Endothelial cell of umbilical vein (primary cell): ENCODE measurements at regions not wholly inside any gene's neighbourhood (a gene's known extent, or its start where the extent isn't known, plus 50 kb on each side); places are given as distances from the start of the nearest gene placed in this dataset.

Experiments
- BruUV-seq: library from RNA; stranded (reverse); fragments of 400-500 nt; replicated peaks from 2 replicates; lab custom pipeline; 2021; lab: Mats Ljungman, UMichigan
- CTCF ChIA-PET: fragments of 300-600, 350-600 bp; sonication (Branson Sonifier 250); formaldehyde crosslinking; loops from one replicate; lab custom pipeline; 2021; ENCODE audit warnings: antibody characterized with exemption, inconsistent platforms; lab: Charles Lee
- POLR2A ChIA-PET: fragments of 300-600, 350-600 bp; sonication (Branson Sonifier 250); formaldehyde crosslinking; loops from one replicate; lab custom pipeline; 2021; ENCODE audit warnings: antibody characterized with exemption, inconsistent platforms; lab: Charles Lee
- DNase-seq: peaks from one replicate; pipeline ENCODE4 v3.0.0-alpha.2; 2011; ENCODE audit warnings: low read depth, low spot score
- FAIRE-seq: peaks from 2 replicates; lab custom pipeline; 2011; peaks lifted over from hg19 to GRCh38; lab: Jason Lieb, UNC
- H2AFZ ChIP-seq: 2 replicates; pipeline ENCODE4 v1.6.0; 2012; ENCODE audit warnings: low read depth, low read length, control low read depth, inconsistent platforms
- H3K27ac ChIP-seq: 2 replicates; pipeline ENCODE4 v1.5.1; 2011; ENCODE audit warnings: low read depth, mild to moderate bottlenecking, control low read depth, low read length, moderate library complexity; ENCODE audit not compliant: insufficient read depth
- H3K27me3 ChIP-seq, 2 experiments: 2 replicates each; pipeline versions ENCODE4 v1.6.0 to v1.6.1; 2011; ENCODE audit warnings: low read length in 2 of 2, mixed read lengths in 1 of 2; ENCODE audit not compliant: control insufficient read depth in 2 of 2, insufficient read depth in 2 of 2
- H3K36me3 ChIP-seq, 2 experiments: 2 replicates in 1 of 2; 3 replicates in 1 of 2; pipeline ENCODE4 v1.5.1; 2011; ENCODE audit warnings: low read length in 2 of 2, mild to moderate bottlenecking in 1 of 2, moderate library complexity in 1 of 2; ENCODE audit not compliant: control insufficient read depth in 2 of 2, insufficient read depth in 2 of 2; ENCODE audit errors: extremely low read depth in 1 of 2
- H3K4me1 ChIP-seq: 3 replicates; pipeline ENCODE4 v1.5.1; 2011; ENCODE audit warnings: mild to moderate bottlenecking, low read length; ENCODE audit not compliant: control insufficient read depth, insufficient read depth; ENCODE audit errors: extremely low read depth
- H3K4me2 ChIP-seq: 2 replicates; pipeline ENCODE4 v1.6.1; 2011; ENCODE audit warnings: low read length, control low read depth, mixed read lengths; ENCODE audit not compliant: insufficient read depth
- H3K4me3 ChIP-seq, 3 experiments: fragments of 200-600 bp in 1 of 3; sonication (generic), shearing (Covaris generic) in 1 of 3; replicated peaks in 1 of 3; 2 replicates each; pipeline ENCODE4 v1.5.1; 2011 to 2016; ENCODE audit warnings: control low read depth in 3 of 3, low read length in 3 of 3, mild to moderate bottlenecking in 2 of 3, inconsistent platforms in 1 of 3, low read depth in 1 of 3, moderate library complexity in 1 of 3; ENCODE audit not compliant: insufficient read depth in 1 of 3
- H3K79me2 ChIP-seq: 2 replicates; pipeline ENCODE4 v1.6.0; 2012; ENCODE audit warnings: low read length, inconsistent platforms; ENCODE audit not compliant: control insufficient read depth, insufficient read depth
- H3K9ac ChIP-seq: replicated peaks from 2 replicates; pipeline ENCODE3; 2011; ENCODE audit warnings: low read length, control low read depth; ENCODE audit not compliant: insufficient read depth; ENCODE audit errors: extremely low read depth
- H3K9me1 ChIP-seq: replicated peaks from 3 replicates; pipeline ENCODE4 v1.6.0; 2011; ENCODE audit warnings: mild to moderate bottlenecking, low read length; ENCODE audit not compliant: control insufficient read depth, insufficient read depth; ENCODE audit errors: extremely low read depth
- H3K9me3 ChIP-seq: replicated peaks from 2 replicates; pipeline ENCODE4 v1.5.1; 2012; ENCODE audit warnings: low read length, inconsistent platforms; ENCODE audit not compliant: control insufficient read depth, insufficient read depth
- H4K20me1 ChIP-seq: replicated peaks from 2 replicates; pipeline ENCODE3; 2011; ENCODE audit warnings: mild to moderate bottlenecking, low read length; ENCODE audit not compliant: control insufficient read depth, insufficient read depth; ENCODE audit errors: extremely low read depth
- EZH2 ChIP-seq: IDR thresholded peaks from 2 replicates; pipeline ENCODE4 v1.6.1; 2012; ENCODE audit warnings: borderline replicate concordance, low read depth, mild to moderate bottlenecking, moderate library complexity, low read length, inconsistent platforms; ENCODE audit not compliant: severe bottlenecking
- FOS ChIP-seq: IDR thresholded peaks from 2 replicates; pipeline ENCODE4 v1.6.1; 2011; ENCODE audit warnings: mild to moderate bottlenecking, low read length, moderate library complexity, borderline replicate concordance; ENCODE audit not compliant: insufficient read depth
- GATA2 ChIP-seq: IDR thresholded peaks from 2 replicates; pipeline ENCODE4 v1.7.0; 2011; ENCODE audit warnings: low read depth, mild to moderate bottlenecking, moderate library complexity, mixed read lengths, low read length; ENCODE audit not compliant: insufficient read length, insufficient read depth
- JUN ChIP-seq: IDR thresholded peaks from 2 replicates; pipeline ENCODE4 v1.6.1; 2011; ENCODE audit warnings: borderline replicate concordance, low read depth; ENCODE audit not compliant: insufficient read length, insufficient read depth
- MAX ChIP-seq: IDR thresholded peaks from 2 replicates; pipeline ENCODE4 v1.6.1; 2011; ENCODE audit not compliant: insufficient read depth, insufficient read length
- MYC ChIP-seq: IDR thresholded peaks from one replicate; pipeline ENCODE4 v1.6.1; 2011; ENCODE audit warnings: mild to moderate bottlenecking, low read depth, low read length
- POLR2A ChIP-seq: IDR thresholded peaks from 2 replicates; pipeline ENCODE4 v1.6.1; 2012; ENCODE audit warnings: low read depth, mild to moderate bottlenecking, control low read depth, low read length
- POLR2AphosphoS5 ChIP-seq: IDR thresholded peaks from 2 replicates; pipeline ENCODE4 v1.6.1; 2012; ENCODE audit warnings: low read depth, mild to moderate bottlenecking, control low read depth, low read length, moderate library complexity; ENCODE audit not compliant: insufficient read depth
- dilution Hi-C: fragments of 300-500 bp; cut with MboI; formaldehyde crosslinking; loops from one replicate; pipeline ENCODE4 v1.15.0; 2019; ENCODE audit warnings: low sequenced_read_pairs; ENCODE audit not compliant: extremely low pct_ligation_motif_present
- intact Hi-C: fragments of 100-400 bp; cut with micrococcal nuclease; formaldehyde crosslinking; loops from one replicate; pipeline ENCODE4 v1.10.0; 2022
- TF ChIP-seq, protein P1 (sequence below), 2 donors: IDR thresholded peaks; 1 replicate in 1 of 2; 2 replicates in 1 of 2; pipeline ENCODE4 v1.5.1; 2011; ENCODE audit warnings: low read length in 2 of 2, mild to moderate bottlenecking in 2 of 2, moderate library complexity in 2 of 2, control low read depth in 1 of 2, inconsistent platforms in 1 of 2, low read depth in 1 of 2; ENCODE audit not compliant: insufficient read depth in 1 of 2; ENCODE audit errors: extremely low read depth in 1 of 2

GRCh38 chr1:87521452-87521851 is 192.8 kb downstream of the LMO4 start:
- Histone ChIP-seq H3K79me2 (no peaks in the 10 kb centered on the region), H3K4me1 (no peaks in the 10 kb centered on the region), H4K20me1 (no peaks in the 10 kb centered on the region), H3K27ac (no peak overlapping the region), H2AFZ (no peak overlapping the region), H3K36me3 (no peaks in the 10 kb centered on the region), H3K9me3 (no peaks in the 10 kb centered on the region), H3K9me1 (no peaks in the 10 kb centered on the region), H3K4me2 (no peak overlapping the region), H3K9ac (no peak overlapping the region), H3K4me3 (no peak overlapping the region), H3K27me3 (no peaks in the 10 kb centered on the region)
- dilution Hi-C loops = no loop called here
- FAIRE-seq = no peak
- BruUV-seq = no TSS peak
- POLR2A ChIA-PET = no interaction called here
- CTCF ChIA-PET = no interaction called here
- no peak for TF ChIP-seq MAX
- no peak for TF ChIP-seq MYC
- TF ChIP-seq EZH2 = no peak
- TF ChIP-seq GATA2 = no peak
- TF ChIP-seq, protein P1, sequence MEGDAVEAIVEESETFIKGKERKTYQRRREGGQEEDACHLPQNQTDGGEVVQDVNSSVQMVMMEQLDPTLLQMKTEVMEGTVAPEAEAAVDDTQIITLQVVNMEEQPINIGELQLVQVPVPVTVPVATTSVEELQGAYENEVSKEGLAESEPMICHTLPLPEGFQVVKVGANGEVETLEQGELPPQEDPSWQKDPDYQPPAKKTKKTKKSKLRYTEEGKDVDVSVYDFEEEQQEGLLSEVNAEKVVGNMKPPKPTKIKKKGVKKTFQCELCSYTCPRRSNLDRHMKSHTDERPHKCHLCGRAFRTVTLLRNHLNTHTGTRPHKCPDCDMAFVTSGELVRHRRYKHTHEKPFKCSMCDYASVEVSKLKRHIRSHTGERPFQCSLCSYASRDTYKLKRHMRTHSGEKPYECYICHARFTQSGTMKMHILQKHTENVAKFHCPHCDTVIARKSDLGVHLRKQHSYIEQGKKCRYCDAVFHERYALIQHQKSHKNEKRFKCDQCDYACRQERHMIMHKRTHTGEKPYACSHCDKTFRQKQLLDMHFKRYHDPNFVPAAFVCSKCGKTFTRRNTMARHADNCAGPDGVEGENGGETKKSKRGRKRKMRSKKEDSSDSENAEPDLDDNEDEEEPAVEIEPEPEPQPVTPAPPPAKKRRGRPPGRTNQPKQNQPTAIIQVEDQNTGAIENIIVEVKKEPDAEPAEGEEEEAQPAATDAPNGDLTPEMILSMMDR (IDR thresholded peaks at IDR 0.05; ENCODE audit: extremely low read depth in 1 of 2, insufficient read depth in 1 of 2, low read depth in 1 of 2, low read length in 2 of 2) = no peak
- TF ChIP-seq POLR2AphosphoS5 = no peak
- TF ChIP-seq FOS = no peak
- no peak for TF ChIP-seq POLR2A
- TF ChIP-seq JUN = no peak
- no peak for DNase-seq
- intact Hi-C loops = no loop called here
